ENCODE measurements at regions not wholly inside any gene's neighbourhood (a gene's known extent, or its start where the extent isn't known, plus 50 kb on each side); places are given as distances from the start of the nearest gene placed in this dataset.

- no peak overlapping the region for H3K4me3 Mint-ChIP-seq
- H3K36me3 Mint-ChIP-seq (ENCODE audit: low read depth), result no peaks in the 10 kb centered on the region
- Histone ChIP-seq H3K27me3 (ENCODE audit: control insufficient read depth, insufficient read depth, low read length, poor library complexity, severe bottlenecking) (no peaks in the 10 kb centered on the region), H3K27ac (ENCODE audit: low read depth, low read length) (no peak overlapping the region), H3K4me1 (ENCODE audit: control insufficient read depth, insufficient read depth, low read length) (peaks cover 3% of the 10 kb centered on the region), H3K4me3 (ENCODE audit: low read length) (no peak overlapping the region), H3K36me3 (ENCODE audit: control insufficient read depth, insufficient read depth, low read length) (no peaks in the 10 kb centered on the region), H3K9ac (ENCODE audit: extremely low read depth, low read length, poor library complexity, severe bottlenecking) (no peak overlapping the region), H3K9me3 (ENCODE audit: control insufficient read depth, low read length) (no peaks in the 10 kb centered on the region)
- H3K9me3 Mint-ChIP-seq, result no peaks in the 10 kb centered on the region
- no peaks in the 10 kb centered on the region for H3K27me3 Mint-ChIP-seq (ENCODE audit: insufficient read depth)
- TF ChIP-seq, protein P1, sequence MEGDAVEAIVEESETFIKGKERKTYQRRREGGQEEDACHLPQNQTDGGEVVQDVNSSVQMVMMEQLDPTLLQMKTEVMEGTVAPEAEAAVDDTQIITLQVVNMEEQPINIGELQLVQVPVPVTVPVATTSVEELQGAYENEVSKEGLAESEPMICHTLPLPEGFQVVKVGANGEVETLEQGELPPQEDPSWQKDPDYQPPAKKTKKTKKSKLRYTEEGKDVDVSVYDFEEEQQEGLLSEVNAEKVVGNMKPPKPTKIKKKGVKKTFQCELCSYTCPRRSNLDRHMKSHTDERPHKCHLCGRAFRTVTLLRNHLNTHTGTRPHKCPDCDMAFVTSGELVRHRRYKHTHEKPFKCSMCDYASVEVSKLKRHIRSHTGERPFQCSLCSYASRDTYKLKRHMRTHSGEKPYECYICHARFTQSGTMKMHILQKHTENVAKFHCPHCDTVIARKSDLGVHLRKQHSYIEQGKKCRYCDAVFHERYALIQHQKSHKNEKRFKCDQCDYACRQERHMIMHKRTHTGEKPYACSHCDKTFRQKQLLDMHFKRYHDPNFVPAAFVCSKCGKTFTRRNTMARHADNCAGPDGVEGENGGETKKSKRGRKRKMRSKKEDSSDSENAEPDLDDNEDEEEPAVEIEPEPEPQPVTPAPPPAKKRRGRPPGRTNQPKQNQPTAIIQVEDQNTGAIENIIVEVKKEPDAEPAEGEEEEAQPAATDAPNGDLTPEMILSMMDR (conservative IDR thresholded peaks at IDR 0.05), result no peak
- H3K27ac Mint-ChIP-seq, result no peak overlapping the region
- DNase-seq, result no peak
- WGBS, 2 experiments (ENCODE audit: insufficient coverage in 1 of 2, insufficient read length in 1 of 2), result 89 to 92% methylated on average over 5 of the region's 5 CpGs
- H3K4me1 Mint-ChIP-seq, result no peaks in the 10 kb centered on the region
Measured at GRCh38 chr6:147749331-147749730, 240.8 kb downstream of the SAMD5 start.

- no peaks in the 10 kb centered on the region for H3K4me1 Mint-ChIP-seq
- H3K9me3 Mint-ChIP-seq, result no peaks in the 10 kb centered on the region
- WGBS, 2 experiments (ENCODE audit: insufficient coverage in 1 of 2, insufficient read length in 1 of 2), result 84 to 90% methylated on average over 3 to 4 of the region's 4 CpGs
- no peaks in the 10 kb centered on the region for H3K27me3 Mint-ChIP-seq (ENCODE audit: insufficient read depth)
- H3K4me3 Mint-ChIP-seq, result no peak overlapping the region
- no peak overlapping the region for H3K9ac ChIP-seq (ENCODE audit: extremely low read depth, low read length, poor library complexity, severe bottlenecking)
- H3K4me1 ChIP-seq (ENCODE audit: control insufficient read depth, insufficient read depth, low read length), result peaks cover 3% of the 10 kb centered on the region
- H3K36me3 ChIP-seq (ENCODE audit: control insufficient read depth, insufficient read depth, low read length), result no peaks in the 10 kb centered on the region
- TF ChIP-seq, protein P1 (conservative IDR thresholded peaks at IDR 0.05), result no peak
- no peak overlapping the region for H3K4me3 ChIP-seq (ENCODE audit: low read length)
- no peaks in the 10 kb centered on the region for H3K27me3 ChIP-seq (ENCODE audit: control insufficient read depth, insufficient read depth, low read length, poor library complexity, severe bottlenecking)
- no peak for DNase-seq
- no peak overlapping the region for H3K27ac ChIP-seq (ENCODE audit: low read depth, low read length)
- H3K36me3 Mint-ChIP-seq (ENCODE audit: low read depth), result no peaks in the 10 kb centered on the region
- no peak overlapping the region for H3K27ac Mint-ChIP-seq
- H3K9me3 ChIP-seq (ENCODE audit: control insufficient read depth, low read length), result no peaks in the 10 kb centered on the region
Measured at GRCh38 chr6:147750413-147750812, 241.9 kb downstream of the SAMD5 start.

DNA sequence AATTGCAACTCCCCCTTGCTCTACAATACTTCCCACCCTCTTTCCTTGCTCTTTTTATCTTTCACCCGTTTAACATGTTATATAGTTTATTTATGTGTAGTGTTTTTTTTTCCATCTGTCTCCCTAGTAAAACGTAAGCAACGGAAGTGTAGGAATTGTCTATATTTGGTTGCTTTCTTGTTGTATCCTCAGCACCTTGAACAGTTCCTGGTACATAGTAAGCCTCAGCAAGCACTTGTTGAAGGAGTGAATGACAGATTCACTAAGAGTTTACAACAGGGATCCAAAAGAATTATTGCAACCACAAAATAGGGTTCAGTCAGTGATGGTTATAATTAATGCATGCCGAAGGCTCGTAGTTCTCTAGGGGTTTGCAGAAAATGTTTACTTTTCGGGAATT is 242.7 kb downstream of the SAMD5 start:
- H3K36me3 Mint-ChIP-seq (ENCODE audit: low read depth), result no peaks in the 10 kb centered on the region
- 93 to 100% methylated on average over 3 to 5 of the region's 6 CpGs for WGBS, 2 experiments (ENCODE audit: insufficient coverage in 1 of 2, insufficient read length in 1 of 2)

More for the DNA sequence above, 242.7 kb downstream of the SAMD5 start:
- Histone ChIP-seq H3K27me3 (ENCODE audit: control insufficient read depth, insufficient read depth, low read length, poor library complexity, severe bottlenecking) (no peaks in the 10 kb centered on the region), H3K9ac (ENCODE audit: extremely low read depth, low read length, poor library complexity, severe bottlenecking) (no peak overlapping the region), H3K9me3 (ENCODE audit: control insufficient read depth, low read length) (no peaks in the 10 kb centered on the region), H3K36me3 (ENCODE audit: control insufficient read depth, insufficient read depth, low read length) (no peaks in the 10 kb centered on the region), H3K4me1 (ENCODE audit: control insufficient read depth, insufficient read depth, low read length) (peaks cover 3% of the 10 kb centered on the region), H3K4me3 (ENCODE audit: low read length) (no peak overlapping the region), H3K27ac (ENCODE audit: low read depth, low read length) (no peak overlapping the region)
- no peaks in the 10 kb centered on the region for H3K4me1 Mint-ChIP-seq
- H3K4me3 Mint-ChIP-seq, result no peak overlapping the region
- TF ChIP-seq, protein P1 (conservative IDR thresholded peaks at IDR 0.05), result no peak
- no peak for DNase-seq
- no peaks in the 10 kb centered on the region for H3K27me3 Mint-ChIP-seq (ENCODE audit: insufficient read depth)
- no peaks in the 10 kb centered on the region for H3K9me3 Mint-ChIP-seq
- no peak overlapping the region for H3K27ac Mint-ChIP-seq

All from endodermal cell (in vitro differentiated cells).